ENCODE measurements at regions not wholly inside any gene's neighbourhood (a gene's known extent, or its start where the extent isn't known, plus 50 kb on each side); places are given as distances from the start of the nearest gene placed in this dataset.
"Not testable (repeated sequence)": the region's sequence is repeated elsewhere in the genome, so short reads cannot be mapped to it uniquely, and the experiment has no call there.

- Histone ChIP-seq H3K27me3 (replicated peaks) (no peaks in the 10 kb centered on the region), H3K27ac (no peak overlapping the region), H3K4me3 (ENCODE audit: low read depth, low read length) (no peak overlapping the region), H3K36me3 (replicated peaks) (peaks cover 11% of the 10 kb centered on the region)
- in situ Hi-C loops (cut with HindIII; ENCODE audit: low pct_ligation_motif_present, low sequenced_read_pairs) = no loop called here
- TF ChIP-seq CTCF (IDR thresholded peaks at IDR 0.05; ENCODE audit: low read depth, low read length, missing control alignments) = no peak
- DNase-seq = no peak
Observed at GRCh38 chr7:128591705-128592104, 80.4 kb upstream of the GARIN1A start.

- H3K36me3 ChIP-seq (replicated peaks) = peaks cover 12% of the 10 kb centered on the region
- DNase-seq; in situ Hi-C loops (cut with HindIII; ENCODE audit: low pct_ligation_motif_present, low sequenced_read_pairs): not testable (repeated sequence)
Observed at GRCh38 chr7:128592209-128592608, 79.9 kb upstream of the GARIN1A start.

GRCh38 chr7:128594061-128594460 lies 78.0 kb upstream of the GARIN1A start:
- H3K27me3 ChIP-seq (replicated peaks); H3K4me3 ChIP-seq (ENCODE audit: low read depth, low read length); in situ Hi-C loops (cut with HindIII; ENCODE audit: low pct_ligation_motif_present, low sequenced_read_pairs); H3K27ac ChIP-seq; DNase-seq: not testable (repeated sequence)
- peaks cover 12% of the 10 kb centered on the region for H3K36me3 ChIP-seq (replicated peaks)

More at GRCh38 chr7:128592209-128592608, 79.9 kb upstream of the GARIN1A start:
- not testable (repeated sequence) for H3K27me3 ChIP-seq (replicated peaks); H3K27ac ChIP-seq; H3K4me3 ChIP-seq (ENCODE audit: low read depth, low read length)

- peaks cover 14% of the 10 kb centered on the region for H3K36me3 ChIP-seq (replicated peaks)
- H3K27ac ChIP-seq; in situ Hi-C loops (cut with HindIII; ENCODE audit: low pct_ligation_motif_present, low sequenced_read_pairs): not testable (repeated sequence)
Observed at GRCh38 chr7:128596336-128597128, 75.6 kb upstream of the GARIN1A start.

GRCh38 chr7:128598946-128599345 lies 73.1 kb upstream of the GARIN1A start:
- H3K36me3 ChIP-seq (replicated peaks); in situ Hi-C loops (cut with HindIII; ENCODE audit: low pct_ligation_motif_present, low sequenced_read_pairs); H3K27me3 ChIP-seq (replicated peaks); H3K27ac ChIP-seq; H3K4me3 ChIP-seq (ENCODE audit: low read depth, low read length); DNase-seq: not testable (repeated sequence)

More at GRCh38 chr7:128596336-128597128, 75.6 kb upstream of the GARIN1A start:
- DNase-seq; H3K4me3 ChIP-seq (ENCODE audit: low read depth, low read length); H3K27me3 ChIP-seq (replicated peaks): not testable (repeated sequence)

- H3K27me3 ChIP-seq (replicated peaks); H3K36me3 ChIP-seq (replicated peaks); in situ Hi-C loops (cut with HindIII; ENCODE audit: low pct_ligation_motif_present, low sequenced_read_pairs): not testable (repeated sequence)
- peak overlapping the region; percentile 6 for H3K27ac ChIP-seq
- H3K4me3 ChIP-seq (ENCODE audit: low read depth, low read length) = peak overlapping the region; percentile 22
- DNase-seq = peak; percentile 61
- peak; percentile 37 for TF ChIP-seq CTCF (IDR thresholded peaks at IDR 0.05; ENCODE audit: low read depth, low read length, missing control alignments)
Observed at GRCh38 chr7:128608678-128609421, 63.2 kb upstream of the GARIN1A start.

GRCh38 chr7:128613366-128613765 lies 58.7 kb upstream of the GARIN1A start:
- DNase-seq; H3K27ac ChIP-seq; H3K36me3 ChIP-seq (replicated peaks); H3K4me3 ChIP-seq (ENCODE audit: low read depth, low read length); H3K27me3 ChIP-seq (replicated peaks); in situ Hi-C loops (cut with HindIII; ENCODE audit: low pct_ligation_motif_present, low sequenced_read_pairs): not testable (repeated sequence)

- H3K27ac ChIP-seq; H3K4me3 ChIP-seq (ENCODE audit: low read depth, low read length); H3K27me3 ChIP-seq (replicated peaks); DNase-seq; in situ Hi-C loops (cut with HindIII; ENCODE audit: low pct_ligation_motif_present, low sequenced_read_pairs): not testable (repeated sequence)
- peaks cover 13% of the 10 kb centered on the region for H3K36me3 ChIP-seq (replicated peaks)
Observed at GRCh38 chr7:128614812-128615211, 57.3 kb upstream of the GARIN1A start.

GRCh38 chr7:128616799-128617198 lies 55.3 kb upstream of the GARIN1A start:
- in situ Hi-C loops (cut with HindIII; ENCODE audit: low pct_ligation_motif_present, low sequenced_read_pairs); H3K4me3 ChIP-seq (ENCODE audit: low read depth, low read length); H3K27ac ChIP-seq; DNase-seq; H3K27me3 ChIP-seq (replicated peaks): not testable (repeated sequence)
- peaks cover 13% of the 10 kb centered on the region for H3K36me3 ChIP-seq (replicated peaks)

All from brain microvascular endothelial cell (primary cell).